Keratinocyte (primary cell): ENCODE measurements at regions not wholly inside any gene's neighbourhood (a gene's known extent, or its start where the extent isn't known, plus 50 kb on each side); places are given as distances from the start of the nearest gene placed in this dataset.

Source experiments
- EZH2 ChIP-seq: IDR thresholded peaks from one replicate; pipeline ENCODE4 v1.6.1; 2012; ENCODE audit warnings: inconsistent platforms, mild to moderate bottlenecking, low read length, moderate library complexity
- TF ChIP-seq, protein P1 (sequence below), 3 experiments: IDR thresholded peaks in 1 of 3; conservative IDR thresholded peaks in 1 of 3; optimal IDR thresholded peaks in 1 of 3; 2 replicates in 2 of 3; 3 replicates in 1 of 3; pipeline versions ENCODE3 to v1.5.1; 2011; ENCODE audit warnings: low read length in 3 of 3, mild to moderate bottlenecking in 3 of 3, moderate library complexity in 2 of 3, control low read depth in 1 of 3, inconsistent platforms in 1 of 3; ENCODE audit not compliant: insufficient read depth in 2 of 3; ENCODE audit errors: extremely low read depth in 1 of 3

GRCh38 chr6:26260110-26260637, 104.8 kb upstream of the BTN3A2 start:
- TF ChIP-seq, protein P1, sequence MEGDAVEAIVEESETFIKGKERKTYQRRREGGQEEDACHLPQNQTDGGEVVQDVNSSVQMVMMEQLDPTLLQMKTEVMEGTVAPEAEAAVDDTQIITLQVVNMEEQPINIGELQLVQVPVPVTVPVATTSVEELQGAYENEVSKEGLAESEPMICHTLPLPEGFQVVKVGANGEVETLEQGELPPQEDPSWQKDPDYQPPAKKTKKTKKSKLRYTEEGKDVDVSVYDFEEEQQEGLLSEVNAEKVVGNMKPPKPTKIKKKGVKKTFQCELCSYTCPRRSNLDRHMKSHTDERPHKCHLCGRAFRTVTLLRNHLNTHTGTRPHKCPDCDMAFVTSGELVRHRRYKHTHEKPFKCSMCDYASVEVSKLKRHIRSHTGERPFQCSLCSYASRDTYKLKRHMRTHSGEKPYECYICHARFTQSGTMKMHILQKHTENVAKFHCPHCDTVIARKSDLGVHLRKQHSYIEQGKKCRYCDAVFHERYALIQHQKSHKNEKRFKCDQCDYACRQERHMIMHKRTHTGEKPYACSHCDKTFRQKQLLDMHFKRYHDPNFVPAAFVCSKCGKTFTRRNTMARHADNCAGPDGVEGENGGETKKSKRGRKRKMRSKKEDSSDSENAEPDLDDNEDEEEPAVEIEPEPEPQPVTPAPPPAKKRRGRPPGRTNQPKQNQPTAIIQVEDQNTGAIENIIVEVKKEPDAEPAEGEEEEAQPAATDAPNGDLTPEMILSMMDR (optimal IDR thresholded peaks at IDR 0.05 in 1 of 3, IDR thresholded peaks at IDR 0.05 in 1 of 3, conservative IDR thresholded peaks at IDR 0.05 in 1 of 3; ENCODE audit: extremely low read depth in 1 of 3, insufficient read depth in 2 of 3, low read length in 3 of 3), result no peak
- no peak for TF ChIP-seq EZH2
